CD4-positive, CD25-positive, alpha-beta regulatory T cell (primary cell): ENCODE measurements at regions not wholly inside any gene's neighbourhood (a gene's known extent, or its start where the extent isn't known, plus 50 kb on each side); places are given as distances from the start of the nearest gene placed in this dataset.
A peak's percentile ranks its signal among the peaks of the same experiment; 100 is the strongest.

ENCODE experiments used
- ATAC-seq, 2 donors: fragments of 150-1000 bp; cut with Tn5 transposase; one replicate each; pipeline ENCODE4 v1.10.0; 2021; ENCODE audit warnings: low read depth in 2 of 2, moderate number of reproducible peaks in 2 of 2, moderate library complexity in 1 of 2
- DNase-seq, 3 donors: peaks; one replicate each; pipeline versions ENCODE4 v3.0.0 to v3.0.0-alpha.2; 2012 to 2022; ENCODE audit warnings: mixed read lengths in 1 of 3
- H3K27ac ChIP-seq: one replicate; pipeline ENCODE4 v1.7.0; 2013; ENCODE audit warnings: mild to moderate bottlenecking, low read length; ENCODE audit not compliant: insufficient read depth, poor library complexity, severe bottlenecking
- H3K27me3 ChIP-seq: one replicate; pipeline ENCODE4 v1.7.0; 2013; ENCODE audit warnings: low read length; ENCODE audit not compliant: control insufficient read depth, insufficient read depth
- H3K36me3 ChIP-seq: one replicate; pipeline ENCODE4 v1.7.0; 2013; ENCODE audit warnings: mild to moderate bottlenecking, low read length, moderate library complexity; ENCODE audit not compliant: control insufficient read depth, insufficient read depth
- H3K4me1 ChIP-seq: 2 replicates; pipeline ENCODE4 v1.7.0; 2013; ENCODE audit warnings: mild to moderate bottlenecking, low read length; ENCODE audit not compliant: insufficient read depth, control insufficient read depth, poor library complexity, severe bottlenecking
- H3K4me3 ChIP-seq: one replicate; pipeline ENCODE4 v1.7.0; 2013; ENCODE audit warnings: low read depth, mild to moderate bottlenecking, low read length, moderate library complexity
- H3K9me3 ChIP-seq, 2 experiments: 1 replicate in 1 of 2; 2 replicates in 1 of 2; pipeline ENCODE4 v1.7.0; 2013; ENCODE audit warnings: low read length in 2 of 2, mild to moderate bottlenecking in 1 of 2, moderate library complexity in 1 of 2; ENCODE audit not compliant: control insufficient read depth in 2 of 2
- H3K27ac Mint-ChIP-seq, 3 donors: one replicate each; pipeline ENCODE4 v1.8.0; 2020 to 2022; ENCODE audit warnings: mild to moderate bottlenecking in 3 of 3, mixed read lengths in 3 of 3, moderate library complexity in 2 of 3
- H3K27me3 Mint-ChIP-seq: one replicate; pipeline ENCODE4 v1.8.0; 2022; ENCODE audit warnings: mild to moderate bottlenecking, mixed read lengths
- H3K36me3 Mint-ChIP-seq: one replicate; pipeline ENCODE4 v1.8.0; 2020; ENCODE audit warnings: mixed read lengths
- H3K4me1 Mint-ChIP-seq, 4 donors: one replicate each; pipeline ENCODE4 v1.8.0; 2020 to 2022; ENCODE audit warnings: mixed read lengths in 4 of 4, mild to moderate bottlenecking in 1 of 4
- H3K4me3 Mint-ChIP-seq, 4 donors: one replicate each; pipeline ENCODE4 v1.8.0; 2020 to 2022; ENCODE audit warnings: mild to moderate bottlenecking in 4 of 4, mixed read lengths in 4 of 4, moderate library complexity in 3 of 4
- H3K9me3 Mint-ChIP-seq, 7 donors: one replicate each; pipeline ENCODE4 v1.8.0; 2020 to 2022; ENCODE audit warnings: mixed read lengths in 7 of 7, mild to moderate bottlenecking in 3 of 7, moderate library complexity in 2 of 7

DNA sequence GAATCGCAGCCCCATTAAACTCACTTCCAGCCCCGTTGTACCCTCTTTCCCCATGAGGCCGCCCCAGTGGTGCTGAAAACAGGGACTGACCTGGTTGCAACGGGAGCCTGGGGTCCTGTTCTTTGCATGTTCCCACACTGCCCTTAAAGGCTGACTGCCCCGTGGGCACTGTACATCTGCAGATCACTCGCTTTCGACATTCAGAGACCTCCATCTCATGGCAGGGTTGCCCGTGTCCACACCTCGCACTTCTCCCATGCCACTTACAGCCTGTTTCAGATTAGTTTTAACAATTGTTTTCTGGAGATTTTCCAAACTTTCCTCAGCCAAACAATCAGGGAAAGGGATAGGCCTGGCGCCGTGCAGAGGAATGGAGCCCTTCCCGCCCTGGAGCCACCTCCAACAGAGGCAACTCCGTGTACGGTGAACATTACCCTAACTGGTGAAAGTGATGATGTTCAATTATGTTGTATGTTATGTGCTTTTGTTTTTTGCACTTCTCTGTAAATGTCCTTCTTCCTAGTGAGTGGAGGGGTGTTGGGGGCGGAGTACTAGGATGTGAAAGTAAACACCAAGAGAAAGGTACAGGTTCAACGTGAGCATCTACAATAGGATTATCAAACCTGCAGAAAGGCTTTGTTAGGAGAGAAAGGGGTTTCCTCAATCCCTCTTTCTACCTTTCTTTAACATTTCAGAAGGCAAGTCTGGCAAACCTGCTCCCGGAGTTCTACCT is 262.8 kb downstream of the FOXO1 start:
- Mint-ChIP-seq H3K36me3 (no peaks in the 10 kb centered on the region), H3K9me3 (peaks cover 0 to 2% (median 0%) of the 10 kb centered on the region in 7 donors), H3K4me3 (peak overlapping the region in 1 of 4 donors; percentile 17), H3K27ac (peak overlapping the region in 1 of 3 donors; percentile 24), H3K27me3 (no peaks in the 10 kb centered on the region), H3K4me1 (peaks cover 10 to 20% (median 15%) of the 10 kb centered on the region in 4 donors)
- Histone ChIP-seq H3K4me3 (no peak overlapping the region), H3K36me3 (no peaks in the 10 kb centered on the region), H3K27ac (no peak overlapping the region), H3K9me3 (no peaks in the 10 kb centered on the region), H3K4me1 (peaks cover 6% of the 10 kb centered on the region), H3K27me3 (no peaks in the 10 kb centered on the region)
- ATAC-seq (no peak), DNase-seq (no peak)

DNA sequence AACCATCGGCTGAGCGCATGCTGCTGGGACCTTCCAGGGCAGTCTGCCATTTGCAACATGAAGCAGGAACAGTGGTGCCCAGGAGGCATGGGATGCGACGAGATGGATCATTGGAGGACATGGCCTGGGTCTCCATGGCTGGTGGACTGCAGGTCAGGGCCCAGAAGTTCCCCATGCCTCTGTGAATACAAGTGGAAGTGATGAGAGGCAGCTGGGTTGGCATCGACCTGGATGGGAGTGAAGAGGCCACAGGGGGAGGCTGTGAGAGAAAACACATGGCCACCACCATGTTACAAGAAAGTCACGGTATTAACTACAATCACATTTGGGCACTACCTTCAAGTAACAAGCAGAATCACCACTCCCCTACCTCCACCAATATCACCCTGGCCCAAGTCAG is 262.0 kb downstream of the FOXO1 start:
- Mint-ChIP-seq H3K4me3 (no peak overlapping the region), H3K27ac (peak overlapping the region in 1 of 3 donors; percentile 57), H3K27me3 (no peaks in the 10 kb centered on the region), H3K36me3 (no peaks in the 10 kb centered on the region), H3K9me3 (peaks cover 0 to 3% (median 0%) of the 10 kb centered on the region in 7 donors), H3K4me1 (peaks cover 5 to 20% (median 17%) of the 10 kb centered on the region in 4 donors)
- DNase-seq (no peak), ATAC-seq (no peak)
- Histone ChIP-seq H3K36me3 (no peaks in the 10 kb centered on the region), H3K27ac (no peak overlapping the region), H3K27me3 (no peaks in the 10 kb centered on the region), H3K9me3 (no peaks in the 10 kb centered on the region), H3K4me3 (no peak overlapping the region), H3K4me1 (peaks cover 6% of the 10 kb centered on the region)

DNA sequence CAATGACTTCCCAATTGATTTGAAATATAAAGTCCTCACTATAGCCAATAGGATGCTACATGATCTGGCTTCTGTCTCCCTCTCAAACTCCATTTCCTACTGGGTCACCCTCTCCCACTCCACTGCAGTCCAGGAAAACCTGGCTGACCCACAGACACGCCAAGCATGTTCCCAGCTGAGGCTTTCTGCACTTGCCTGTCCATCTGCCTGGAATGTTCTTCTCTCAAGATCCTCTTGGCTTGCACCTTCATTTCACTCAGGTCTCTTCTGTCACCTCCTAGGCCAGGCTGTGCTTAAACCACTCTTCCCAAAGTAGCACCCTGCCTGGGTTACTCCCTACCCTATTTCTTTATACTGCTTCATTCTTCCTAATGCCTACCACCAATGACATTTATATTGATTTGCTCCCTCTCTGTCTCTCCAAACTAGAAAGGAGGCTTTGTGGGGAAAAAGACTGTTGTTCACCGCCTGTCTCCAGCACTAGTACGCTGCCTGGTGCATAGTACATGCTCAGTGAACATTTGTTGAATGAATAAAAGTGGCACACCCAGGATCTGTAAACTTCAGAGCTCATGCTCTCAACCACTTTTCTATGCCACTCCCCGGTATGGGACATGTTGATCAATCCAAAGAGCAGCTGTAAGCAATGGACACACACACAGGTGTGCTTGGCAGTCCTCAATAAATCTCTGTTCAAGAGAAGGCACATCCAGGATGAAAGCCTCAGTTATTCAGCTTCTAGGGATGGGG is 261.3 kb downstream of the FOXO1 start:
- Mint-ChIP-seq H3K4me3 (peak overlapping the region in 1 of 4 donors; percentile 22), H3K4me1 (peaks cover 5 to 20% (median 17%) of the 10 kb centered on the region in 4 donors), H3K27me3 (no peaks in the 10 kb centered on the region), H3K9me3 (peaks cover 0 to 3% (median 0%) of the 10 kb centered on the region in 7 donors), H3K27ac (peak overlapping the region in 2 of 3 donors; percentile 57 to 60), H3K36me3 (no peaks in the 10 kb centered on the region)
- Histone ChIP-seq H3K9me3 (no peaks in the 10 kb centered on the region), H3K36me3 (no peaks in the 10 kb centered on the region), H3K4me3 (no peak overlapping the region), H3K4me1 (peaks cover 6% of the 10 kb centered on the region), H3K27ac (no peak overlapping the region), H3K27me3 (no peaks in the 10 kb centered on the region)
- DNase-seq, result no peak
- ATAC-seq, result no peak

DNA sequence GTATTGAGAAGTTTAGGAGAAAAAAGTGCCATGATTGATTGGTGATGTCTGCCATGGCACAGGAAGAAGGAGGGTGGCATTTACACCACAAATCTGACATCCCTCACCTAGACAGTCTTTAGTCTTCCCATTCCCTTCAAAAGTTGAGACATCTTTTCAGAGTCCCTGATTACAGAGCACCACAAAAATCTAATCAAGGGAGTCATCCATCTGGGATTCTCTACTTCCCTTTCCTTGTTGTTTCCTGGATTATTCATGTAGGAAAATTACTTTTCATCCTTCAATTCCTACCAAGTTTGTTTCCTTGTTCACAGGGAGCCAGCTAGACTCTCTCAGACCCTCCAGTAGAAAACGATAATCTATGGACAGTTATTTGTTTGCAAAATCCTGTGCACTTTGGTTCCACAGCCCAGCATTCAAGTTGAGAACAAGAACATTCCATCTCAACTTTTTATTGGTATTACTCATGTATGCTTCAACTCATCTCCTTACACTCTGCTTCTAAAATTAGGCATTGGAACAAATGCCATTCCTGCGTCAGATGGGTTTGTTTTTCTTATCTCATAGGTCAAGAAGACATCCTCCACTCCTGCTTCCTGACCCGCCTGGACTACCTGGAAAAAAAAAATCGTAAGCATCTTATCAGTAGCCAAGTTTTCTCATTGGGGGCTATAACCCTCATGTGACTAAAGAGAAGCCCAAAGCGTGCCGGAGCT is 259.9 kb downstream of the FOXO1 start:
- Mint-ChIP-seq H3K27ac (no peak overlapping the region), H3K4me1 (peaks cover 9 to 19% (median 14%) of the 10 kb centered on the region in 4 donors), H3K36me3 (peaks cover 3% of the 10 kb centered on the region), H3K4me3 (no peak overlapping the region), H3K27me3 (no peaks in the 10 kb centered on the region), H3K9me3 (peaks cover 0 to 5% (median 0%) of the 10 kb centered on the region in 7 donors)
- H3K9me3 ChIP-seq, result no peaks in the 10 kb centered on the region
- no peaks in the 10 kb centered on the region for H3K36me3 ChIP-seq
- no peaks in the 10 kb centered on the region for H3K27me3 ChIP-seq
- no peak for DNase-seq
- no peak for ATAC-seq
- H3K27ac ChIP-seq, result no peak overlapping the region
- no peak overlapping the region for H3K4me3 ChIP-seq
- H3K4me1 ChIP-seq, result peaks cover 6% of the 10 kb centered on the region

DNA sequence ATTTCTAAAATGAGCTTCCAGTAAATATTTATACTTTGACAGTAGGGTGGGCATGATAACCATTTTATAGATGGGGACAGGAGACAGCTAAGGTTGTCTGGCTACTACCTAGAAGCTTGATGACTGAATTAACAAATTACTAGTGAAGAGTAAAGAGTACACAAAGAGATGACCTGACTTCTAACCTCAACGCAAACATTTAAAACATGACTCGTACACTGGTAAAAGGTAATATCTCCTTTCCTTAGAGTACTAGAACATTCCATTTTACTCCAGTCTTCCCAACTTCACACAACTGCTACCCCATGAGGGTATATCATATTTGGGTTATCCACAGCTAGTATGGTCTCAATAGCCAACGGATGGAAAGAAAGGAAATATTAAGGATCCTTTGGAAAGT is 258.9 kb downstream of the FOXO1 start:
- DNase-seq, result no peak
- no peak overlapping the region for H3K4me3 Mint-ChIP-seq
- no peak for ATAC-seq
- H3K27ac Mint-ChIP-seq, result no peak overlapping the region
- peaks cover 6 to 10% (median 10%) of the 10 kb centered on the region in 4 donors for H3K4me1 Mint-ChIP-seq
- Histone ChIP-seq H3K4me3 (no peak overlapping the region), H3K9me3 (no peaks in the 10 kb centered on the region), H3K36me3 (no peaks in the 10 kb centered on the region), H3K27me3 (no peaks in the 10 kb centered on the region), H3K27ac (no peak overlapping the region), H3K4me1 (peaks cover under 1% of the 10 kb centered on the region)
- no peaks in the 10 kb centered on the region for H3K27me3 Mint-ChIP-seq
- peaks cover 0 to 5% (median 0%) of the 10 kb centered on the region in 7 donors for H3K9me3 Mint-ChIP-seq
- H3K36me3 Mint-ChIP-seq, result peaks cover 3% of the 10 kb centered on the region

DNA sequence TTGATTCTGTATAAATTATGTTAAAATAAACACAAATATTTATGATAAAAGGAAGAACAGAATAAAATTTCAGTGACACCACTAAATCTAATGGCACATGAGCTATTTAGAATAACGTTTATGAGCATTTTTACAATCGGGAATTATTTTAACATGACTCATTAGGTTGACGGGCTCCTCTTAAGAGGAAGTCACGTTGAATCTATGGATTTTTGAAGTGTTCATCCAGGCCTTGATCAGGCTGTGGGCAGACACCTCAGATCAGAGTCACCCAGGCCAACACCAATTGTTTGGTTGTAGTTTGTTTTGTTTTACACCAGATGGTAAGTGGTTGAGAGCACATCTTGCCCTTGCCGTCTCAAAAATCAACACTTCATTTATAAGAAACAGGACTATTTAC is 257.8 kb downstream of the FOXO1 start:
- H3K27ac ChIP-seq, result no peak overlapping the region
- no peaks in the 10 kb centered on the region for H3K36me3 ChIP-seq
- ATAC-seq, result no peak
- no peaks in the 10 kb centered on the region for H3K9me3 ChIP-seq
- H3K4me3 Mint-ChIP-seq, result no peak overlapping the region
- H3K4me3 ChIP-seq, result no peak overlapping the region
- no peak for DNase-seq
- peaks cover 0 to 7% (median 4%) of the 10 kb centered on the region in 4 donors for H3K4me1 Mint-ChIP-seq
- no peaks in the 10 kb centered on the region for H3K4me1 ChIP-seq
- H3K27me3 Mint-ChIP-seq, result no peaks in the 10 kb centered on the region
- H3K9me3 Mint-ChIP-seq, result peaks cover 0 to 5% (median 0%) of the 10 kb centered on the region in 7 donors
- no peak overlapping the region for H3K27ac Mint-ChIP-seq
- no peaks in the 10 kb centered on the region for H3K27me3 ChIP-seq
- H3K36me3 Mint-ChIP-seq, result peaks cover 3% of the 10 kb centered on the region

DNA sequence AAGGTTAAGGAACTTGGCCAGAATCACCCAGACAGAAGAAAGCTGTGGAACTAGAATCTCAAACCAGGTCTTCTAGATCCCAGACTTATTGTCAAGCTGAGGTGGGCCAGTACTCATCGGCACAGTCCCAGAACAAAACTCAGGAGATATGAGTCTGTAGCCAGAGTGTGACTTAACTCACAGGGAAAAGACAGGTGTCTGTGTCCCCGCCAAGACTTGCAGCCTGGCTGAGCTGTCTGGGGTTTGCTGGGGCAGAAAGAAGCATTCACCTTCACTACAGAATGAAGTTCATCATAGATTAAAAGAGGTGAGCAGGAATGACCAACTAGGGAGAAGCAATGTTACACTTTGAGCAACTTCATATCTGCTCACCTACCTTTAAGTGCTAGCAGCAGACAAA is 257.2 kb downstream of the FOXO1 start:
- Mint-ChIP-seq H3K9me3 (peaks cover 0 to 5% (median 0%) of the 10 kb centered on the region in 7 donors), H3K27ac (peak overlapping the region in 2 of 3 donors; percentile 53 to 57)
- H3K27ac ChIP-seq, result no peak overlapping the region

More for the DNA sequence above, 257.2 kb downstream of the FOXO1 start:
- no peak overlapping the region for H3K4me3 ChIP-seq
- H3K9me3 ChIP-seq, result no peaks in the 10 kb centered on the region
- Mint-ChIP-seq H3K4me1 (peaks cover 0 to 7% (median 4%) of the 10 kb centered on the region in 4 donors), H3K27me3 (no peaks in the 10 kb centered on the region), H3K36me3 (peaks cover 3% of the 10 kb centered on the region), H3K4me3 (no peak overlapping the region)
- H3K27me3 ChIP-seq, result no peaks in the 10 kb centered on the region
- no peaks in the 10 kb centered on the region for H3K4me1 ChIP-seq
- no peaks in the 10 kb centered on the region for H3K36me3 ChIP-seq
- DNase-seq (no peak), ATAC-seq (no peak)
